GM12891 (cell line): ENCODE measurements at regions not wholly inside any gene's neighbourhood (a gene's known extent, or its start where the extent isn't known, plus 50 kb on each side); places are given as distances from the start of the nearest gene placed in this dataset.

Experiments used
- POLR2A ChIP-seq: IDR thresholded peaks from 2 replicates; pipeline ENCODE4 v1.6.1; 2011; ENCODE audit warnings: low read depth, low read length, control low read depth
- POLR2AphosphoS5 ChIP-seq: IDR thresholded peaks from 2 replicates; pipeline ENCODE4 v1.6.1; 2011; ENCODE audit warnings: low read depth, low read length, control low read depth
- TAF1 ChIP-seq: IDR thresholded peaks from 2 replicates; pipeline ENCODE4 v1.6.1; 2011; ENCODE audit warnings: low read depth, low read length, control low read depth

DNA sequence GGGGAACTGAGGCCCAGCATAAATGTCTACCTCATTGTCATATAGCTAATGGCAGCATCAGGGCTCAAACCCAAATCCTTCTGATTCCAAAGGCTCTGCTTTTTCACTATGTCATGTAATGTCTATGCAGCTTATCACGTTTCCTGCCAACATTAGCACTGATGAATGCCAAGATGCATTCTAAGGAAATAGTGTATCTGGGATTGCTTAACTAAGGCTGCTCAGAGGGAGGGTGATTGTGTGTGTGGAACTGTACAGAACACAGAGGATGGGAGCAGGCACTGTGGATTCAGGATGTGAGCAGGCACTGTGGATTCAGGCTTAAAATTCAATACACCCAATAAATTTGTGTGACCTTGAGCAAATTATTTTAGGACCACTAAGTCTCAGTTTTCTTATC lies 456.4 kb upstream of the DEPDC1 start:
- no peak for TF ChIP-seq POLR2A
- no peak for TF ChIP-seq TAF1
- TF ChIP-seq POLR2AphosphoS5, result no peak
